CD14-positive monocyte (primary cell): ENCODE measurements at regions not wholly inside any gene's neighbourhood (a gene's known extent, or its start where the extent isn't known, plus 50 kb on each side); places are given as distances from the start of the nearest gene placed in this dataset.

Experiments
- DNase-seq, 3 donors: peaks; one replicate each; pipeline ENCODE4 v3.0.0-alpha.2; 2011 to 2022
- H2AFZ ChIP-seq: 2 replicates; pipeline ENCODE4 v1.6.0; 2012; ENCODE audit warnings: mild to moderate bottlenecking, low read depth, low read length, inconsistent platforms; ENCODE audit not compliant: insufficient read depth, poor library complexity, severe bottlenecking
- H3K27ac ChIP-seq, 2 donors: 1 replicate in 1 of 2; 2 replicates in 1 of 2; pipeline ENCODE4 v1.5.1; 2012 to 2013; ENCODE audit warnings: low read length in 2 of 2, control low read depth in 1 of 2, inconsistent platforms in 1 of 2, low read depth in 1 of 2, mild to moderate bottlenecking in 1 of 2
- H3K27me3 ChIP-seq, 2 donors: one replicate each; pipeline versions ENCODE4 v1.6.0 to v1.6.1; 2011 to 2013; ENCODE audit warnings: low read length in 2 of 2; ENCODE audit not compliant: control insufficient read depth in 2 of 2, insufficient read depth in 2 of 2
- H3K36me3 ChIP-seq, 2 donors: replicated peaks in 1 of 2; 1 replicate in 1 of 2; 2 replicates in 1 of 2; pipeline versions ENCODE4 v1.5.1 to v1.6.1; 2012 to 2013; ENCODE audit warnings: low read length in 2 of 2, control low read depth in 1 of 2, inconsistent platforms in 1 of 2, mild to moderate bottlenecking in 1 of 2; ENCODE audit not compliant: insufficient read depth in 2 of 2, control insufficient read depth in 1 of 2
- H3K4me1 ChIP-seq, 2 donors: 1 replicate in 1 of 2; 2 replicates in 1 of 2; pipeline versions ENCODE4 v1.5.1 to v1.6.1; 2012 to 2013; ENCODE audit warnings: low read length in 2 of 2, control low read depth in 1 of 2, inconsistent platforms in 1 of 2, mild to moderate bottlenecking in 1 of 2, moderate library complexity in 1 of 2; ENCODE audit not compliant: insufficient read depth in 2 of 2, control insufficient read depth in 1 of 2
- H3K4me2 ChIP-seq: replicated peaks from 2 replicates; pipeline ENCODE3; 2012; ENCODE audit warnings: low read length, moderate library complexity, mild to moderate bottlenecking; ENCODE audit not compliant: poor library complexity, severe bottlenecking; ENCODE audit errors: extremely low read depth
- H3K4me3 ChIP-seq, 3 experiments: fragments of 200-600 bp in 1 of 3; sonication (generic) in 1 of 3; replicated peaks in 1 of 3; 1 replicate in 2 of 3; 2 replicates in 1 of 3; pipeline ENCODE4 v1.5.1; 2011 to 2013; ENCODE audit warnings: low read length in 3 of 3, mild to moderate bottlenecking in 3 of 3, control low read depth in 2 of 3, low read depth in 2 of 3, inconsistent platforms in 1 of 3, moderate library complexity in 1 of 3
- H3K79me2 ChIP-seq: 2 replicates; pipeline ENCODE4 v1.6.0; 2012; ENCODE audit warnings: mild to moderate bottlenecking, control low read depth, inconsistent platforms, low read length, moderate library complexity; ENCODE audit not compliant: insufficient read depth
- H3K9ac ChIP-seq: 2 replicates; pipeline ENCODE4 v1.6.0; 2017; ENCODE audit warnings: low read length, mild to moderate bottlenecking; ENCODE audit not compliant: insufficient read depth, poor library complexity, severe bottlenecking
- H3K9me3 ChIP-seq, 2 donors: replicated peaks in 1 of 2; 1 replicate in 1 of 2; 2 replicates in 1 of 2; pipeline versions ENCODE4 v1.5.1 to v1.6.1; 2012 to 2013; ENCODE audit warnings: low read length in 2 of 2, control low read depth in 1 of 2; ENCODE audit not compliant: control insufficient read depth in 1 of 2, insufficient read depth in 1 of 2
- H4K20me1 ChIP-seq: 2 replicates; pipeline ENCODE4 v1.6.0; 2012; ENCODE audit warnings: mild to moderate bottlenecking, low read length, control low read depth, moderate library complexity; ENCODE audit not compliant: insufficient read depth
- H3K27ac Mint-ChIP-seq, 7 donors: one replicate each; pipeline ENCODE4 v1.8.0; 2020; ENCODE audit warnings: mild to moderate bottlenecking in 7 of 7, mixed read lengths in 7 of 7, moderate library complexity in 6 of 7, inconsistent platforms in 2 of 7
- H3K27me3 Mint-ChIP-seq, 3 donors: one replicate each; pipeline ENCODE4 v1.8.0; 2021 to 2022; ENCODE audit warnings: low read depth in 3 of 3, mild to moderate bottlenecking in 3 of 3, mixed read lengths in 3 of 3, moderate library complexity in 3 of 3, inconsistent platforms in 1 of 3
- H3K36me3 Mint-ChIP-seq, 2 donors: one replicate each; pipeline ENCODE4 v1.8.0; 2020; ENCODE audit warnings: mixed read lengths in 2 of 2, inconsistent platforms in 1 of 2, mild to moderate bottlenecking in 1 of 2
- H3K4me1 Mint-ChIP-seq: one replicate; pipeline ENCODE4 v1.8.0; 2020; ENCODE audit warnings: mild to moderate bottlenecking, mixed read lengths
- H3K4me3 Mint-ChIP-seq, 2 donors: one replicate each; pipeline ENCODE4 v1.8.0; 2020; ENCODE audit warnings: mild to moderate bottlenecking in 2 of 2, mixed read lengths in 2 of 2, moderate library complexity in 1 of 2
- H3K9me3 Mint-ChIP-seq, 7 donors: one replicate each; pipeline ENCODE4 v1.8.0; 2020 to 2022; ENCODE audit warnings: mixed read lengths in 7 of 7, mild to moderate bottlenecking in 6 of 7, moderate library complexity in 6 of 7, inconsistent platforms in 2 of 7
- CTCF ChIP-seq: fragments of 200-600 bp; IDR thresholded peaks from one replicate; pipeline ENCODE4 v1.8.0; 2022; ENCODE audit warnings: antibody characterized with exemption, mild to moderate bottlenecking
- WGBS: methylation state at CpG from one replicate; pipeline ENCODE4 v1.1.5; 2013; ENCODE audit warnings: missing lambda C conversion rate; ENCODE audit not compliant: insufficient coverage; 5-methylcytosine and 5-hydroxymethylcytosine counted together
- intact Hi-C, 2 donors: fragments of 100-400 bp; cut with micrococcal nuclease; formaldehyde crosslinking; loops; one replicate each; pipeline versions ENCODE4 v1.15.0 to v1.15.1; 2023

GRCh38 chr4:125891597-125892258 is 577.0 kb downstream of the FAT4 start:
- WGBS = 80% methylated on average over 1 of the region's 4 CpGs
- intact Hi-C loops = no loop called here
- peaks cover 3 to 11% (median 9%) of the 10 kb centered on the region in 7 donors for H3K9me3 Mint-ChIP-seq

GRCh38 chr4:125904802-125905201 is 590.0 kb downstream of the FAT4 start:
- Histone ChIP-seq H3K36me3 (no peaks in the 10 kb centered on the region), H3K4me3 (no peak overlapping the region), H4K20me1 (no peaks in the 10 kb centered on the region), H3K9ac (no peak overlapping the region), H3K27me3 (no peaks in the 10 kb centered on the region), H2AFZ (no peak overlapping the region), H3K79me2 (no peaks in the 10 kb centered on the region), H3K4me1 (no peaks in the 10 kb centered on the region), H3K4me2 (no peak overlapping the region), H3K27ac (no peak overlapping the region), H3K9me3 (peaks cover 0 to 2% of the 10 kb centered on the region in 2 donors)
- Mint-ChIP-seq H3K9me3 (peaks cover 0 to 2% (median 0%) of the 10 kb centered on the region in 7 donors), H3K36me3 (no peaks in the 10 kb centered on the region), H3K4me1 (no peaks in the 10 kb centered on the region), H3K27ac (no peak overlapping the region), H3K4me3 (no peak overlapping the region), H3K27me3 (no peaks in the 10 kb centered on the region)
- no peak for TF ChIP-seq CTCF
- no peak for DNase-seq
- whole genome bisulfite sequencing = no CpG with 5 or more reads among the region's 1 CpG
- intact Hi-C loops = no loop called here

More at GRCh38 chr4:125891597-125892258, 577.0 kb downstream of the FAT4 start:
- Histone ChIP-seq H3K4me3 (no peak overlapping the region), H4K20me1 (no peaks in the 10 kb centered on the region), H3K4me2 (no peak overlapping the region), H3K27me3 (no peaks in the 10 kb centered on the region), H3K9ac (no peak overlapping the region), H3K9me3 (peaks cover 3 to 11% of the 10 kb centered on the region in 2 donors), H3K27ac (no peak overlapping the region), H3K4me1 (no peaks in the 10 kb centered on the region), H3K36me3 (no peaks in the 10 kb centered on the region), H3K79me2 (no peaks in the 10 kb centered on the region), H2AFZ (no peak overlapping the region)
- Mint-ChIP-seq H3K4me3 (no peak overlapping the region), H3K27ac (no peak overlapping the region), H3K36me3 (no peaks in the 10 kb centered on the region), H3K4me1 (no peaks in the 10 kb centered on the region), H3K27me3 (no peaks in the 10 kb centered on the region)
- TF ChIP-seq CTCF = no peak
- no peak for DNase-seq
